ENCODE measurements at regions not wholly inside any gene's neighbourhood (a gene's known extent, or its start where the extent isn't known, plus 50 kb on each side); places are given as distances from the start of the nearest gene placed in this dataset.
"Not testable (repeated sequence)": the region's sequence is repeated elsewhere in the genome, so short reads cannot be mapped to it uniquely, and the experiment has no call there.

DNA sequence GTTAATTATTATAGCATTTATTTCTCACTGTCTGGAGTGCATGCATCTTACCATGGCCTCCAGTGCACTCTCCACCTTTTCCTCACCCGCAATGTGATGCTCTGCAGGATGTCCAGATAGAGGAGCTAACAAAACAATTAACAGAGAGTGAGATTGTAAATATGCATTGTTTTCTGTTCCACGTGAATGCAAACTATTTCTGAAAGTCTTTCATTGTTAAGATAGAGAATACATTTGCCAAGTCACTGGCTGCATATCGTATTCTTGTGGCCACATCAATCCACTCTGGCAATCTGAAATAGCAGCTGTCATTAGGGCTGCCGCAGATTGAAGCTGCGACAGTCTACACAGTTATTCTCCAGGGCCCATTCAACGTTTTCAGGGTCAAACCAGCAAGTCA is 143.8 kb downstream of the DUSP10 start:
- no peak for DNase-seq

DNA sequence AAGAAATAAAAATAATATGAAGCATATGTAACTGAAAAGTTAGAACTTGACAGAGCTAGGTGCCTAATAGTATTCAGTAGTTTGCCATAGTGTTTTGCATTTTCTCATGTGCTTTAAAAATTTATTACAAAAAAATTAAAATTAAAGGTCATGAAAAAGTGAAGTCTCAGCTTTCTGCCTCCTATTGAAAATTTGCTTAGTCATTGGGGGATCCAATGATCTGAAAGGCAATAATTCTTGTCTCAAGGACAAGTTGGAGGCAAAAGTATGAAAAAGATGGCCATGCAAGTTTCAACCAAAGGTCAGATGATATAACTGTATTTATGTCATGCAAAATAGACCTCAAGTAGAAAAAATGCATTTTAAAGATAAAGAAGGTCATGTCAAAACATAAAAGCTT is 140.7 kb downstream of the DUSP10 start:
- no peak for DNase-seq

DNA sequence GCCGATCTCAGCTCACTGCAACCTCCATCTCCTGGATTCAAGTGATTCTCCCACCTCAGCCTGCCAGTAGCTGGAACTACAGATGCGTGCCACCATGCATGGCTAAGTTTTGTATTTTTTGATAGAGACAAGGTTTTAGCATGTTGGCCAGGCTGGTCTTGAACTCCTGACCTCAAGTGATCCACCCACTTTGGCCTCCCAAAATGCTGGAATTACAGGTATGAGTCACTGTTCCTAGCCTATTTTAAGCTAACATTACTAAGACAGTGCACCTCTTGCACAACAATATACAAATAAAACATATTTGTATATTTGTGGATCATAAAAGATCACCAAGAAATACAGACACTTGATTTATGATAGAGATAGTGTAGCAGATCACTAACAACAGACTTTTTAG is 139.1 kb downstream of the DUSP10 start:
- DNase-seq = no peak

GRCh38 chr1:221604390-221604789 is 137.5 kb downstream of the DUSP10 start:
- not testable (repeated sequence) for DNase-seq

DNA sequence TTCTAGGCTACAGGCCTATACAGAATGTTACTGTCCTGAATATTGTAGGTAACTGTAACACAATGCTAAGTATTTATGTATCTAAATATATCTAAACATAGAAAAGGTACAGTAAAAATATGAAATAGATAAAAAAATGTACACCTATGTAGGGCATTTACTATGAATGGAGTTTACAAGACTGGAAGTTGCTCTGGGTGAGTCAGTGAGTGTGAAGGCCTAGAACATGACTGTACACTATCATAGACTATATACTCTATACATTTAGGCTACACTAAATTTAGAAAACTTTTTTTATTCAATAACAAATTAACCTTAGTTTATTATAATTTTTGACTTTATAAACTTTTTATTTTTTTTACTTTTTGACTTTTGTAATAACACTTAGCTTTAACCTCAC is 136.9 kb downstream of the DUSP10 start:
- no peak for DNase-seq

GRCh38 chr1:221605569-221605968 is 136.3 kb downstream of the DUSP10 start:
- DNase-seq = no peak

DNA sequence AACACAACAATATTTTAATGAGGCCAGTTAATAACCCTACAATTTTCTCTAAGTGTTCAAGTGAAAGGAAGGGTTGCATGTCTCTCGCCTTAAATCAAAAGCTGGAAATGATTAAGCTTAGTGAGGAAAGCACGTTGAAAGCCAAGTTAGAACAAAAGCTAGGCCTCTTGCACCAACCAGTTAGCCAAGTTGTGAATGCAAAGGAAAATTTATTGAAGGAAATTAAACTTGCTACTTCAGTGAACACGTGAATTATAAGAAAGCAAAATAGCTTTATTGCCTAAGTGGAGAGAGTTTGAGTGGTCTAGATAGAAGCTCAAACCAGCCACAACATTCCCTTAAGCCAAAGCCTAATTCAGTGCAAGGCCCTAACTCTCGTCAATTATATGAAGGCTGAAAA is 135.6 kb downstream of the DUSP10 start:
- no peak for DNase-seq

DNA sequence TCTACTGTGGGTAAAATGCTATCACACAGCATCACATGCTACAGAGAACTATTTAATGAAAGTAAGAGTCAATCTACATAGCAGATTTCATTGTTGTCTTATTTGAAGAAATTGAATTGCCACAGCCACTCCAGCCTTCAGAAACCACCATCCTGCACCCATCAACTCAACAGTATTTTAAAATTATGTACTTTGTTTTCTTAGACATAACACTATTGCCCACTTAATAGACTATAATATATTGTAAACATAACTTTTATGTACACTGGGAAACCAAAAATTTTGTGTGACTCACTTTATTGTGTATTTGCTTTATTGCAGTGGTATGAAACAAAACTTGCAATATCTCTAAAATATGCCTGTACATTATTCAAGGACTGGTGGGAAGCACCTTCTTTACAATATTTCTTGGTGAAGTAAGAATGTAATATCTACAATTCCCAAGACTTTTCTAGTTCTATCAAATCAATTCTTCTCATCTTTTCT is 133.0 kb downstream of the DUSP10 start:
- no peak for DNase-seq

GRCh38 chr1:221611656-221612046 is 130.2 kb downstream of the DUSP10 start:
- DNase-seq = no peak

GRCh38 chr1:221612047-221612777 is 129.7 kb downstream of the DUSP10 start:
- DNase-seq = no peak

- no peak for DNase-seq
Observed at GRCh38 chr1:221620437-221621384, 121.2 kb downstream of the DUSP10 start.

DNA sequence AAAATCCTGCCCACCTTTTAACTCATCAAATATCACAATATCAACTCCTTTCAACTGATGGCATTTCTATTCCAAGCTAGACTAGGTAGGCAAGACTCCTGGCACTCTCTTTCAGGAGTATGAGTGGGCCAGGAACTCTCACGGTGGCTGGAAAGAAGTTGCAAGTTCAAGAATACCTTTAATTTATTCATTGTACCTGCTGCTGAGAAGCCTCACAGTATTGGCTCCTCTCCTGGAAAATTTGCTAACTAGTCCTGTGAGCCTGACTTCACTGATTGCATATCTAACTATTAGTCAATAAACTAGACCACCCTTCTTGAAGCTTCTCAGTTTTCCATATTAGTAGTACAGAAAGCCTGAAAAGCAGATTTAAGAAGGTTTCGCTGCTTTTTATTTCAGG is 120.2 kb downstream of the DUSP10 start:
- no peak for DNase-seq

- DNase-seq = no peak
Observed at GRCh38 chr1:221622389-221622788, 119.5 kb downstream of the DUSP10 start.

DNA sequence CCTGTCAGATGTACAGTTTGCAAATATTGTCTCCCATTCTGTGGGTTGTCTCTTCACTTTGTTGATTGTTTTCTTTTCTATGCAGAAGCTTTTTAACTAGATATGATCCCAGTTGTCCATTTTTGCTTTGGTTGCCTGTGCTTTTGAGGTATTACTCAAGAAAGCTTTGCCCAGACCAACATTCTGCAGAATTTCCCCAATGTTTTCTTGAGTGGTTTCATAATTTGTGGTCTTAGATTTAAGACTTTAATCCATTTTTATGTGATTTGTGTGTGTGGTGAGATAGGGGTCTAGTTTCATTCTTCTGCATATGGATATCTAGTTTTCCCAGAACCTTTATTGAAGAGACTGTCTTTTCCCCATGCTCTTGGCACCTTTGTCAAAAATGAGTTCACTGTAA is 116.9 kb downstream of the DUSP10 start:
- no peak for DNase-seq

DNA sequence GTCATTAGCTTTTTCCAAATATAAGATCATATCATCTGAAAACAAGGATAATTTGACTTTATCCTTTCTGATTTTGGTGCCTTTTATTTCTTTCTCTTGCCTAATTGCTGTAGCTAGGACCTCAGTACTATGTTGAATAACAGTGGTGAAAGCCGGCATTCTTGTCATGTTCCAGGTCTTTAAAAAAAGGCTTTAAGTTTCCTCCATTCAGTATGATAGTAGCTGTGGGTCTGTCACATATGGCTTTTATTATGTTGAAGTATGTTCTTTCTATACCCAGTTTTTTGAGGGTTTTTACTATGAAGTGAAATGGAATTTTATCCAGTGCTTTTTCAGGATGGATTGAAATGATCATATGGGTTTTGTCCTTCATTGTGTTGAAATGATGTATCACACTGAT is 115.8 kb downstream of the DUSP10 start:
- no peak for DNase-seq

GRCh38 chr1:221630236-221630635 is 111.7 kb downstream of the DUSP10 start:
- DNase-seq = no peak

DNA sequence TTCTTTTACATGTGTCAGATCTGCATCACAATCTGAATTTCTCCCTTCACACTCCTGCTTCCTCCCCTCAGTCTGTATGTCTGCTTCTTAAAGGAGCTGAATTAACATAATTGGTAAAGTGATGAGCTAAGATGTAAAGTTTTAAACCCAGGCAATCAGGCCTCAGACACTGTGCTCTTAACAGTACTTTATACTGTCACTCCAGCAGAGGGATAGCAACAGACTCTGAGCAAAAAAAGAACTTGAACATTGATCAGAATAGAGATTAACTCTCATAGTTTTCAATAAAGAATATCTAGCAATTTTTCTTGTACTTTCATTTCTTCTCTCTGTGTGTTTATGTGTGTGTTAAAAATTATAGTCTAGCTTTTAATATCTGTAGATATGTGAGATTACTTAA is 110.3 kb downstream of the DUSP10 start:
- no peak for DNase-seq

DNA sequence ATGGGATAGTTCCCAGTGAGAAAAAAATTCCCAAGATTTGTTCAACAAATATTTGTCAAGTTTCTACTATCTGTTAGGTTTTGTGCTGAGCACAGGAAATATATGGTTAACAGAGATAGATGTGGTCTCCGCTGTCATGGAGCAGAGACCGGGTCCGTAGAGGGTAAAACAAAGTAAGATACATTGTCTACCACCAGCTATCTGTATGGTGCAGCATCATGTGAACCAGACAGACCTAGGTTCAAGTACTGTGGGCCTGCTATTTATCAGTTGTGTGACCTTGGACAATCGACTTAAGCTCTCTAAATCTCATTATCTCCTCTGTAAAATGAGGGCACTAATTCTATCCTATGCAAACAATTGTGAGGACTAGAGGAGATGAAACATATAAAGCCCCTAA is 109.8 kb downstream of the DUSP10 start:
- no peak for DNase-seq

DNA sequence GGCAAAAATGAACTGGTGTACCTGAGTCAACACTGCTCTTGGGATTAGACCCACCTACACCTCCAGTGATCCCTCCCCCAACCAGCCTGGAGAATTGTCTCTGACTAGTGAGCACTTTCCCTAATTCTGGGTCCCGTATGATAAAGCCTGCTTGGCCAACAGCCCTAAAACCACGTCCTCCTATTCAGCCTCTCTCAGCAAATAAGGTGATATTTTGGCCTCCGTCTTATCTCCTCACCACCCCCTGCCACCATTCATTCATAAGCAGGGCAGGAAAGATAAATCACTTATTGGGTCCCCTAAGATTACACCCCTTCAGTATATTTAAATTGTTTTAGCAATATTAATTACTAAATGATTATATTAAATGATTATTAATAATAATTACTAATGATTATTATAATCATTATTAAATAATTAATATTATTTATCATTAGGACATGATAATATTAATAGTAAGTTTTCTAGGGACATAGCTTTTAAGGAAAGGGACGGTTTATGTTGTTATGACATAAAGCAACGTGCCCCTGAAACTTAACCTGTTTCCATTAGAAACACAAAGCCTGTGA is 108.0 kb downstream of the DUSP10 start:
- DNase-seq = no peak

GRCh38 chr1:221634606-221635005 is 107.3 kb downstream of the DUSP10 start:
- DNase-seq = no peak

DNA sequence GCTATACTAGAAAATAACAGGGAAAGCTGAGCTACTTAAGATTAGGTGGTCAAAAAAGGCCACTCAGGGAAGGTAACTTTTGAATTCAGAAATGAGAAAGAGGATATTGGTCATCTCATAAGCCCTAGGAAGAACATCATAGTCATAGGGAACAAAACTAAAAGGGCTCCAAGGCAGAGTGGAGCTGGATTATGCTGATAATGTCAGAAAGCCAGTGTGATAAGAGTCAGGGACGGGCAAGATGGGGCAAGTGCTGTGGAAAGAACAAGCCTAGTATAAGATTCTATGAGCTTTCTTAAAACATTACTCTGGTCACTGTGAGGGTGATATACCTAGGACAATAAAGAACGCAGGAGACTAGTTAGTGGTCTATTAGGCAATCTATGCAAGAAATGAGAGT is 106.6 kb downstream of the DUSP10 start:
- no peak for DNase-seq

- DNase-seq = no peak
Observed at GRCh38 chr1:221636096-221636495, 105.8 kb downstream of the DUSP10 start.

DNA sequence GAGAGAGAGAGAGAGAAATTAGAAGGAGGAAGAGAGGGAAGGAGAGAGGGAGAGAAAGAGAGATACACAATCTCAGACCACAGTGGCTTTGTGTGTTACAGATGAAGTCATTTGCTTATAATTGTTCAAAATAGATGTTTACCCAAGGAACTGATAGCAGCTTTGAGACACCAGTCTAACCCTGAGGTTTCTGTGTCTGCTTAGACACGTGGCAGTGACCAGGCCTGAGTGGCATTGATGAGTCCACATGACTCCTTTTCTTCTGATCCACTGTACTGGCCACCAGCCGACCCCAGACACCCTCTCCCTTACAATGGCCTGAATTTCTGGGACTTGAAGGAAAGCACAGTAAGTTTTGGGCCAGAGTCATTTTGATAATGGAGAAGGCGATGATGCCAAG is 104.9 kb downstream of the DUSP10 start:
- no peak for DNase-seq

DNA sequence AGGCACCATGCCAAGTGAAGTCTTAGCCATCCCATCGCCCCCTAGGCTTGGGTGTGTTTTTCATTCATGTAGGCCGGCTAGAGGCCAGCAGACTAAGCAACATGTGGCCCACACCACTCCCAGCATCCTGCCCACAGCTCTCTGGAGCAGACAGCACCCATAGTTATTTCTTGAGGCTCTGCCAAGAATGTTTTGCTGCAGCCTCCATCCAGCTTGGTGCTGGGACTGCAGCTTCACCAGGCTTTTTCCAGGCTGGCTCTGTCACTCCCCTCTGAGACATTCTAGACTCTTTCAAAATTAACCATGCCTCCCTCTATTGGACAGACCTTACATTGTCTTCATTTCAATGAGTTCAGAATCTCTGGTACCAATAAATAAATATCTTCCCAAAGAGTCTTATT is 104.2 kb downstream of the DUSP10 start:
- no peak for DNase-seq

All from activated CD8-positive, alpha-beta memory T cell treated with anti-CD3 and anti-CD28 coated beads for 24 hours (primary cell).